Tibial artery (tissue), 4 donors: ENCODE measurements at regions not wholly inside any gene's neighbourhood (a gene's known extent, or its start where the extent isn't known, plus 50 kb on each side); places are given as distances from the start of the nearest gene placed in this dataset.

Experiments
- DNase-seq, 2 donors: peaks; one replicate each; pipeline ENCODE4 v3.0.0-alpha.2; 2019
- H3K27ac ChIP-seq, 2 donors: fragments of 200-600 bp; sonication (generic) in 1 of 2; 1 replicate in 1 of 2; 2 replicates in 1 of 2; pipeline ENCODE4 v1.5.1; 2018 to 2019; ENCODE audit warnings: mild to moderate bottlenecking in 1 of 2
- H3K27me3 ChIP-seq, 2 donors: fragments of 200-600 bp; sonication (generic) in 1 of 2; one replicate each; pipeline versions ENCODE4 v1.5.1 to v1.6.0; 2016 to 2019
- H3K36me3 ChIP-seq, 3 donors: fragments of 200-600 bp; sonication (generic) in 2 of 3; one replicate each; pipeline ENCODE4 v1.5.1; 2016 to 2019; ENCODE audit warnings: mild to moderate bottlenecking in 2 of 3
- H3K4me1 ChIP-seq, 4 donors: fragments of 200-600 bp; sonication (generic) in 2 of 4; 1 replicate in 3 of 4; 2 replicates in 1 of 4; pipeline ENCODE4 v1.5.1; 2016 to 2019
- H3K4me3 ChIP-seq, 2 donors: fragments of 200-600 bp; sonication (generic) in 1 of 2; 1 replicate in 1 of 2; 2 replicates in 1 of 2; pipeline ENCODE4 v1.5.1; 2018 to 2019; ENCODE audit warnings: mild to moderate bottlenecking in 2 of 2
- H3K9me3 ChIP-seq, 3 donors: fragments of 200-600 bp; sonication (generic) in 1 of 3; one replicate each; pipeline ENCODE4 v1.5.1; 2016 to 2019
- intact Hi-C: fragments of 100-400 bp; cut with DNase I; formaldehyde crosslinking; loops from one replicate; pipeline ENCODE4 v1.15.0; 2023; ENCODE audit warnings: low total_unique reads
- TF ChIP-seq, protein P1 (sequence below), 2 experiments: fragments of 200-600 bp in 1 of 2; fragments of 450-650 bp in 1 of 2; IDR thresholded peaks; one replicate each; pipeline ENCODE4 v1.5.1; 2017 to 2019; ENCODE audit warnings: antibody characterized with exemption in 2 of 2, mild to moderate bottlenecking in 1 of 2, moderate library complexity in 1 of 2

DNA sequence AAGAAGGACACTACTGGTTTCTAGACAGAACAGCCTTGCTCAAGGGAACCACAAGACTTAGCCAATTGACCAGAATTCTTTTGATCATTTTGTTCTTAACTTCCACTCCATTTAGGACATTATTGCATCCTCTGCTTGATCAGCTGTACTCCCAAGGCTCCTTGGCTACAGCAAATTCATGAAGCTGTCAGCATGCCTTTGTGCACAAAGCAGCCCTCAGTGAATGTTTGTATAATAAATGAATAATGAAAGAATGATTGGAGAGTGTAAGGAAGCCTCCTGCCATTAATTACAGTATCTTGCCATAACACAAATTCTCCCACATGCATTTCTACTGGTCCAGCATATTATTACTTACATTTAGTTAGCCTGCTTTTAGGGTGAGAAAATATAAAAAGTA, 449.6 kb downstream of the SLCO4C1 start:
- TF ChIP-seq, protein P1, sequence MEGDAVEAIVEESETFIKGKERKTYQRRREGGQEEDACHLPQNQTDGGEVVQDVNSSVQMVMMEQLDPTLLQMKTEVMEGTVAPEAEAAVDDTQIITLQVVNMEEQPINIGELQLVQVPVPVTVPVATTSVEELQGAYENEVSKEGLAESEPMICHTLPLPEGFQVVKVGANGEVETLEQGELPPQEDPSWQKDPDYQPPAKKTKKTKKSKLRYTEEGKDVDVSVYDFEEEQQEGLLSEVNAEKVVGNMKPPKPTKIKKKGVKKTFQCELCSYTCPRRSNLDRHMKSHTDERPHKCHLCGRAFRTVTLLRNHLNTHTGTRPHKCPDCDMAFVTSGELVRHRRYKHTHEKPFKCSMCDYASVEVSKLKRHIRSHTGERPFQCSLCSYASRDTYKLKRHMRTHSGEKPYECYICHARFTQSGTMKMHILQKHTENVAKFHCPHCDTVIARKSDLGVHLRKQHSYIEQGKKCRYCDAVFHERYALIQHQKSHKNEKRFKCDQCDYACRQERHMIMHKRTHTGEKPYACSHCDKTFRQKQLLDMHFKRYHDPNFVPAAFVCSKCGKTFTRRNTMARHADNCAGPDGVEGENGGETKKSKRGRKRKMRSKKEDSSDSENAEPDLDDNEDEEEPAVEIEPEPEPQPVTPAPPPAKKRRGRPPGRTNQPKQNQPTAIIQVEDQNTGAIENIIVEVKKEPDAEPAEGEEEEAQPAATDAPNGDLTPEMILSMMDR (IDR thresholded peaks at IDR 0.05) = no peak
- intact Hi-C loops = no loop called here
- no peaks in the 10 kb centered on the region for H3K36me3 ChIP-seq
- H3K4me3 ChIP-seq = no peak overlapping the region
- H3K9me3 ChIP-seq = no peaks in the 10 kb centered on the region
- H3K27ac ChIP-seq = no peak overlapping the region
- no peaks in the 10 kb centered on the region for H3K27me3 ChIP-seq
- no peaks in the 10 kb centered on the region for H3K4me1 ChIP-seq
- no peak for DNase-seq

- no peaks in the 10 kb centered on the region for H3K27me3 ChIP-seq
- intact Hi-C loops = no loop called here
- TF ChIP-seq, protein P1 (IDR thresholded peaks at IDR 0.05) = no peak
- DNase-seq = no peak
- H3K36me3 ChIP-seq = no peaks in the 10 kb centered on the region
- H3K27ac ChIP-seq = no peak overlapping the region
- no peaks in the 10 kb centered on the region for H3K9me3 ChIP-seq
- H3K4me3 ChIP-seq = no peak overlapping the region
- H3K4me1 ChIP-seq = peaks cover 0 to 4% (median 0%) of the 10 kb centered on the region in 4 donors
Observed at GRCh38 chr5:101843055-101843454, 453.0 kb downstream of the SLCO4C1 start.

GRCh38 chr5:101838435-101838834, 457.6 kb downstream of the SLCO4C1 start:
- H3K9me3 ChIP-seq = no peaks in the 10 kb centered on the region
- H3K4me3 ChIP-seq = no peak overlapping the region
- H3K27ac ChIP-seq = no peak overlapping the region
- no peaks in the 10 kb centered on the region for H3K36me3 ChIP-seq
- DNase-seq = no peak
- H3K4me1 ChIP-seq = peaks cover 0 to 7% (median 0%) of the 10 kb centered on the region in 4 donors
- intact Hi-C loops = no loop called here
- TF ChIP-seq, protein P1 (IDR thresholded peaks at IDR 0.05) = no peak
- no peaks in the 10 kb centered on the region for H3K27me3 ChIP-seq

DNA sequence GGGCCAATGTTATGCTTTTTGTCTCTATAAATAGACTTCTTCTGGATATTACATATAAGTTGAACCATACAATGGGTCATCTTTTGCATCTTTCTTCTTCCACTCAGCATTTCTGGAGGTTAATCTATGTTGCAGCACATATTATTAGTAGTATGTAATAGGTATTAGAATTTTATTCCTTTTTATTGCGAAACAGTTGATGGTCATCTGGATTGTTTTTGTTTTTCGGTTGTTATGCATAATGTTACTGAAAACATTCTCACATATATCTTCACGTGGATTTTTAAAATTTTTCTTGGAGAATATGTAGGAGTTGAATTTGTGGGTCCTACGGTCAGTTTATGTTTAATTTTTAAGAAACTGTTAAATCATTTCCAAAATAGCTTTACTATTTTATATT, 466.8 kb downstream of the SLCO4C1 start:
- Histone ChIP-seq H3K4me1 (no peaks in the 10 kb centered on the region), H3K4me3 (no peak overlapping the region), H3K9me3 (peaks cover 0 to 3% (median 3%) of the 10 kb centered on the region in 3 donors), H3K36me3 (no peaks in the 10 kb centered on the region), H3K27me3 (no peaks in the 10 kb centered on the region), H3K27ac (no peak overlapping the region)
- DNase-seq = no peak
- intact Hi-C loops = no loop called here
- TF ChIP-seq, protein P1 (IDR thresholded peaks at IDR 0.05) = no peak

GRCh38 chr5:101811466-101811865, 484.6 kb downstream of the SLCO4C1 start:
- DNase-seq = no peak
- no peak overlapping the region for H3K4me3 ChIP-seq
- TF ChIP-seq, protein P1 (IDR thresholded peaks at IDR 0.05) = no peak
- H3K36me3 ChIP-seq = no peaks in the 10 kb centered on the region
- H3K4me1 ChIP-seq = no peaks in the 10 kb centered on the region
- intact Hi-C loops = no loop called here
- H3K27me3 ChIP-seq = no peaks in the 10 kb centered on the region
- no peaks in the 10 kb centered on the region for H3K9me3 ChIP-seq
- no peak overlapping the region for H3K27ac ChIP-seq

- Histone ChIP-seq H3K9me3 (no peaks in the 10 kb centered on the region), H3K36me3 (no peaks in the 10 kb centered on the region), H3K4me1 (no peaks in the 10 kb centered on the region), H3K27me3 (no peaks in the 10 kb centered on the region), H3K27ac (no peak overlapping the region), H3K4me3 (no peak overlapping the region)
- intact Hi-C loops = no loop called here
- no peak for DNase-seq
- TF ChIP-seq, protein P1 (IDR thresholded peaks at IDR 0.05) = no peak
Observed at GRCh38 chr5:101806410-101806809, 489.7 kb downstream of the SLCO4C1 start.
